ENCODE measurements at regions not wholly inside any gene's neighbourhood (a gene's known extent, or its start where the extent isn't known, plus 50 kb on each side); places are given as distances from the start of the nearest gene placed in this dataset.

DNA sequence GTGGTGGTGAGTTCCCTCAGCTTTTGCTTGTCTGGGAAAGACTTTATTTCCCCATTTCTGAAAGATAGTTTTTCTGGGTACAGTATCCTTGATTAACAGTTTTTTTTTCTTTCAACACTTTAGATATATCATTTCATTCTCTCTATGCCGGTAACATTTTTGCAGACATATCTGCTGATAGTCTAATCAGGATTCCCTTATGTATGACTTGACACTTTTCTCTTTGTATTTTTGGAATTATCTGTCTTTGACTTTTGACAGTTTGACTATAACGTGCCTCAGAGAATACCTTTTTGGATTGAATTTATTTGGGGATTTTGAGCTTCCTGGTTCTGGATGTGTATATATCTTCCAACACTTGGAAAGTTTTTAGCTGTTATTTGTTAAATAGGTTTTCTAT is 234.8 kb upstream of the PRICKLE1 start:
- TF ChIP-seq EZH2 (IDR thresholded peaks at IDR 0.05) (no peak), EGR1 (IDR thresholded peaks at IDR 0.05; ENCODE audit: low read depth) (no peak), ELF1 (IDR thresholded peaks at IDR 0.05; ENCODE audit: borderline replicate concordance, low read depth) (no peak), TCF7L2 (IDR thresholded peaks at IDR 0.05; ENCODE audit: borderline replicate concordance, extremely low read depth, insufficient read depth, insufficient read length) (no peak), RAD21 (IDR thresholded peaks at IDR 0.05; ENCODE audit: low read depth) (no peak), EZH2phosphoT487 (IDR thresholded peaks at IDR 0.05; ENCODE audit: borderline replicate concordance) (no peak), SIN3A (IDR thresholded peaks at IDR 0.05; ENCODE audit: low read depth) (no peak)
- no TSS peak for BruUV-seq (replicated peaks)
- H3K27me3 ChIP-seq (ENCODE audit: insufficient read depth, low read length), result no peaks in the 10 kb centered on the region
- ATAC-seq, result no peak
- no peaks in the 10 kb centered on the region for H3K79me2 ChIP-seq (ENCODE audit: insufficient read depth, low read length)
- DNase-seq (ENCODE audit: low read depth, low spot score), result no peak
- H3K27ac ChIP-seq (ENCODE audit: low read depth, low read length), result no peak overlapping the region
- H3K36me3 ChIP-seq (ENCODE audit: control insufficient read depth in 1 of 2, insufficient read depth in 2 of 2, low read length in 2 of 2), result no peaks in the 10 kb centered on the region
- H4K20me1 ChIP-seq (ENCODE audit: insufficient read depth), result no peaks in the 10 kb centered on the region
- ChIA-PET CTCF (no interaction called here), RAD21 (ENCODE audit: low non-redundant PET in 1 of 2, low total read pairs in 2 of 2, uncharacterized antibody in 2 of 2, unreplicated experiment in 2 of 2) (no interaction called here), POLR2A (no interaction called here)
- H3K4me3 ChIP-seq (replicated peaks in 1 of 2; ENCODE audit: low read depth in 1 of 2, low read length in 2 of 2), result no peak overlapping the region
- H3K9me3 ChIP-seq (ENCODE audit: control insufficient read depth in 1 of 2, insufficient read depth in 1 of 2, low read depth in 1 of 2, low read length in 2 of 2), result no peaks in the 10 kb centered on the region
- no peak overlapping the region for H2AFZ ChIP-seq (ENCODE audit: low read depth, low read length, poor library complexity, severe bottlenecking)
- no peak overlapping the region for H3K9ac ChIP-seq (ENCODE audit: low read length)
- no peaks in the 10 kb centered on the region for H3K9me2 ChIP-seq (ENCODE audit: insufficient read depth)
- intact Hi-C loops (cut with micrococcal nuclease), result no loop called here
- H3K4me2 ChIP-seq (ENCODE audit: low read length), result no peak overlapping the region
- H3K4me1 ChIP-seq (ENCODE audit: control insufficient read depth in 1 of 2, insufficient read depth in 2 of 2, low read length in 2 of 2), result no peaks in the 10 kb centered on the region

DNA sequence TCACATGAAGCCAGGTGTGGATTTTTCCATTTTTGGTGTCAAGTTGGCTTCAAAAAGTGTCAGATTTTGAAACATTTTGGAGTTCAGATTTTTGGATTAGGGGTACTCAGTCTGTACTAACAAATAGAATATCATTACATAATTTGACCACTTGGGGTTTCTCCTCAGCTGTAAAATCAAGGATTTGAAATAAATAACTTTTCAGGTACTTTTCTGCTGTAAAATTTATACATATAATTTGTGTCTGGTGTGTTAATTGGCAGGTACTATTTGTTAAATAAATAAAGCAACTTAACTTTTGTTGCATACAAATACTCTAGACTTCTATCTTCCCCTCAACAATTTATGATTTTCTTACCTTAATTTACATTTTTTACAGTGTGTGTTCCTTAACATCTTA is 234.1 kb upstream of the PRICKLE1 start:
- POLR2A ChIA-PET, result no interaction called here
- intact Hi-C loops (cut with micrococcal nuclease), result no loop called here
- no peak for TF ChIP-seq POLR2A (IDR thresholded peaks at IDR 0.05; ENCODE audit: borderline replicate concordance, extremely low read depth, insufficient read depth, insufficient read length)
- TF ChIP-seq, protein P1, sequence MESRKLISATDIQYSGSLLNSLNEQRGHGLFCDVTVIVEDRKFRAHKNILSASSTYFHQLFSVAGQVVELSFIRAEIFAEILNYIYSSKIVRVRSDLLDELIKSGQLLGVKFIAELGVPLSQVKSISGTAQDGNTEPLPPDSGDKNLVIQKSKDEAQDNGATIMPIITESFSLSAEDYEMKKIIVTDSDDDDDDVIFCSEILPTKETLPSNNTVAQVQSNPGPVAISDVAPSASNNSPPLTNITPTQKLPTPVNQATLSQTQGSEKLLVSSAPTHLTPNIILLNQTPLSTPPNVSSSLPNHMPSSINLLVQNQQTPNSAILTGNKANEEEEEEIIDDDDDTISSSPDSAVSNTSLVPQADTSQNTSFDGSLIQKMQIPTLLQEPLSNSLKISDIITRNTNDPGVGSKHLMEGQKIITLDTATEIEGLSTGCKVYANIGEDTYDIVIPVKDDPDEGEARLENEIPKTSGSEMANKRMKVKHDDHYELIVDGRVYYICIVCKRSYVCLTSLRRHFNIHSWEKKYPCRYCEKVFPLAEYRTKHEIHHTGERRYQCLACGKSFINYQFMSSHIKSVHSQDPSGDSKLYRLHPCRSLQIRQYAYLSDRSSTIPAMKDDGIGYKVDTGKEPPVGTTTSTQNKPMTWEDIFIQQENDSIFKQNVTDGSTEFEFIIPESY (IDR thresholded peaks at IDR 0.05; ENCODE audit: extremely low read depth, insufficient replicate concordance, low read length), result no peak
- no peak for TF ChIP-seq FOSL1 (IDR thresholded peaks at IDR 0.05; ENCODE audit: low read depth)
- TF ChIP-seq, protein P2, sequence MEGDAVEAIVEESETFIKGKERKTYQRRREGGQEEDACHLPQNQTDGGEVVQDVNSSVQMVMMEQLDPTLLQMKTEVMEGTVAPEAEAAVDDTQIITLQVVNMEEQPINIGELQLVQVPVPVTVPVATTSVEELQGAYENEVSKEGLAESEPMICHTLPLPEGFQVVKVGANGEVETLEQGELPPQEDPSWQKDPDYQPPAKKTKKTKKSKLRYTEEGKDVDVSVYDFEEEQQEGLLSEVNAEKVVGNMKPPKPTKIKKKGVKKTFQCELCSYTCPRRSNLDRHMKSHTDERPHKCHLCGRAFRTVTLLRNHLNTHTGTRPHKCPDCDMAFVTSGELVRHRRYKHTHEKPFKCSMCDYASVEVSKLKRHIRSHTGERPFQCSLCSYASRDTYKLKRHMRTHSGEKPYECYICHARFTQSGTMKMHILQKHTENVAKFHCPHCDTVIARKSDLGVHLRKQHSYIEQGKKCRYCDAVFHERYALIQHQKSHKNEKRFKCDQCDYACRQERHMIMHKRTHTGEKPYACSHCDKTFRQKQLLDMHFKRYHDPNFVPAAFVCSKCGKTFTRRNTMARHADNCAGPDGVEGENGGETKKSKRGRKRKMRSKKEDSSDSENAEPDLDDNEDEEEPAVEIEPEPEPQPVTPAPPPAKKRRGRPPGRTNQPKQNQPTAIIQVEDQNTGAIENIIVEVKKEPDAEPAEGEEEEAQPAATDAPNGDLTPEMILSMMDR (IDR thresholded peaks at IDR 0.05 in 2 of 3, conservative IDR thresholded peaks at IDR 0.05 in 1 of 3; ENCODE audit: borderline replicate concordance in 1 of 3, insufficient read depth in 1 of 3, low read depth in 2 of 3, low read length in 2 of 3), result no peak
- TF ChIP-seq ZFX (IDR thresholded peaks at IDR 0.05), result no peak
- no peak for TF ChIP-seq EZH2phosphoT487 (IDR thresholded peaks at IDR 0.05; ENCODE audit: borderline replicate concordance)
- TF ChIP-seq SP1 (IDR thresholded peaks at IDR 0.05; ENCODE audit: low read depth), result no peak
- TF ChIP-seq YY1 (IDR thresholded peaks at IDR 0.05; ENCODE audit: extremely low read depth, insufficient replicate concordance, low read depth, low read length), result no peak
- no peak for TF ChIP-seq CBX3 (IDR thresholded peaks at IDR 0.05; ENCODE audit: low read depth)
- no peak for TF ChIP-seq RAD21 (IDR thresholded peaks at IDR 0.05; ENCODE audit: low read depth)
- TF ChIP-seq JUND (IDR thresholded peaks at IDR 0.05), result no peak
- no peak for TF ChIP-seq CEBPB (IDR thresholded peaks at IDR 0.05; ENCODE audit: low read depth)

More for the DNA sequence above, 234.1 kb upstream of the PRICKLE1 start:
- no peak overlapping the region for H3K4me3 ChIP-seq (replicated peaks in 1 of 2; ENCODE audit: low read depth in 1 of 2, low read length in 2 of 2)
- H3K4me1 ChIP-seq (ENCODE audit: control insufficient read depth in 1 of 2, insufficient read depth in 2 of 2, low read length in 2 of 2), result no peaks in the 10 kb centered on the region
- H3K36me3 ChIP-seq (ENCODE audit: control insufficient read depth in 1 of 2, insufficient read depth in 2 of 2, low read length in 2 of 2), result no peaks in the 10 kb centered on the region
- no peaks in the 10 kb centered on the region for H3K27me3 ChIP-seq (ENCODE audit: insufficient read depth, low read length)
- H3K79me2 ChIP-seq (ENCODE audit: insufficient read depth, low read length), result no peaks in the 10 kb centered on the region
- H3K27ac ChIP-seq (ENCODE audit: low read depth, low read length), result no peak overlapping the region
- no peak overlapping the region for H3K9ac ChIP-seq (ENCODE audit: low read length)
- ChIA-PET CTCF (no interaction called here), RAD21 (ENCODE audit: low non-redundant PET in 1 of 2, low total read pairs in 2 of 2, uncharacterized antibody in 2 of 2, unreplicated experiment in 2 of 2) (no interaction called here)
- BruUV-seq (replicated peaks), result no TSS peak
- ATAC-seq, result no peak
- H3K9me3 ChIP-seq (ENCODE audit: control insufficient read depth in 1 of 2, insufficient read depth in 1 of 2, low read depth in 1 of 2, low read length in 2 of 2), result no peaks in the 10 kb centered on the region
- no peak for DNase-seq (ENCODE audit: low read depth, low spot score)
- no peak overlapping the region for H3K4me2 ChIP-seq (ENCODE audit: low read length)
- no peaks in the 10 kb centered on the region for H4K20me1 ChIP-seq (ENCODE audit: insufficient read depth)
- no peak overlapping the region for H2AFZ ChIP-seq (ENCODE audit: low read depth, low read length, poor library complexity, severe bottlenecking)
- no peaks in the 10 kb centered on the region for H3K9me2 ChIP-seq (ENCODE audit: insufficient read depth)
